ENCODE measurements at regions not wholly inside any gene's neighbourhood (a gene's known extent, or its start where the extent isn't known, plus 50 kb on each side); places are given as distances from the start of the nearest gene placed in this dataset.

GRCh38 chr1:219987325-219987724 lies 59.0 kb upstream of the SLC30A10 start:
- TF ChIP-seq, protein P1, sequence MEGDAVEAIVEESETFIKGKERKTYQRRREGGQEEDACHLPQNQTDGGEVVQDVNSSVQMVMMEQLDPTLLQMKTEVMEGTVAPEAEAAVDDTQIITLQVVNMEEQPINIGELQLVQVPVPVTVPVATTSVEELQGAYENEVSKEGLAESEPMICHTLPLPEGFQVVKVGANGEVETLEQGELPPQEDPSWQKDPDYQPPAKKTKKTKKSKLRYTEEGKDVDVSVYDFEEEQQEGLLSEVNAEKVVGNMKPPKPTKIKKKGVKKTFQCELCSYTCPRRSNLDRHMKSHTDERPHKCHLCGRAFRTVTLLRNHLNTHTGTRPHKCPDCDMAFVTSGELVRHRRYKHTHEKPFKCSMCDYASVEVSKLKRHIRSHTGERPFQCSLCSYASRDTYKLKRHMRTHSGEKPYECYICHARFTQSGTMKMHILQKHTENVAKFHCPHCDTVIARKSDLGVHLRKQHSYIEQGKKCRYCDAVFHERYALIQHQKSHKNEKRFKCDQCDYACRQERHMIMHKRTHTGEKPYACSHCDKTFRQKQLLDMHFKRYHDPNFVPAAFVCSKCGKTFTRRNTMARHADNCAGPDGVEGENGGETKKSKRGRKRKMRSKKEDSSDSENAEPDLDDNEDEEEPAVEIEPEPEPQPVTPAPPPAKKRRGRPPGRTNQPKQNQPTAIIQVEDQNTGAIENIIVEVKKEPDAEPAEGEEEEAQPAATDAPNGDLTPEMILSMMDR (IDR thresholded peaks at IDR 0.05; ENCODE audit: borderline replicate concordance, extremely low read depth, low read length, poor library complexity, severe bottlenecking), result no peak
- TF ChIP-seq EZH2 (IDR thresholded peaks at IDR 0.05; ENCODE audit: borderline replicate concordance, low read depth, low read length, severe bottlenecking), result no peak

Measured in DND-41 (cell line).